Fibroblast of lung (primary cell): ENCODE measurements at regions not wholly inside any gene's neighbourhood (a gene's known extent, or its start where the extent isn't known, plus 50 kb on each side); places are given as distances from the start of the nearest gene placed in this dataset.

Experiments used
- CTCF ChIP-seq, 2 donors: IDR thresholded peaks in 1 of 2; conservative IDR thresholded peaks in 1 of 2; 1 replicate in 1 of 2; 2 replicates in 1 of 2; pipeline ENCODE4 v1.5.1; 2011 to 2012; ENCODE audit warnings: low read length in 2 of 2, control low read depth in 1 of 2, inconsistent platforms in 1 of 2, low read depth in 1 of 2, mild to moderate bottlenecking in 1 of 2
- EZH2 ChIP-seq: IDR thresholded peaks from 2 replicates; pipeline ENCODE4 v1.5.1; 2012; ENCODE audit warnings: low read length, control low read depth, mild to moderate bottlenecking; ENCODE audit errors: missing control alignments

- TF ChIP-seq CTCF (conservative IDR thresholded peaks at IDR 0.05 in 1 of 2, IDR thresholded peaks at IDR 0.05 in 1 of 2; ENCODE audit: low read depth in 1 of 2, low read length in 2 of 2) (no peak), EZH2 (no peak)
Observed at GRCh38 chr6:17038316-17038715, 63.5 kb upstream of the STMND1 start.
